ENCODE measurements at regions not wholly inside any gene's neighbourhood (a gene's known extent, or its start where the extent isn't known, plus 50 kb on each side); places are given as distances from the start of the nearest gene placed in this dataset.
A peak's percentile ranks its signal among the peaks of the same experiment; 100 is the strongest.

- Histone ChIP-seq H4K20me1 (ENCODE audit: insufficient read depth) (no peaks in the 10 kb centered on the region), H3K9me3 (ENCODE audit: control insufficient read depth in 1 of 2, insufficient read depth in 1 of 2, low read depth in 1 of 2, low read length in 2 of 2) (no peaks in the 10 kb centered on the region), H3K27me3 (ENCODE audit: insufficient read depth, low read length) (no peaks in the 10 kb centered on the region), H3K9me2 (ENCODE audit: insufficient read depth) (no peaks in the 10 kb centered on the region), H3K36me3 (ENCODE audit: control insufficient read depth in 1 of 2, insufficient read depth in 2 of 2, low read length in 2 of 2) (no peaks in the 10 kb centered on the region), H3K79me2 (ENCODE audit: insufficient read depth, low read length) (no peaks in the 10 kb centered on the region), H3K9ac (ENCODE audit: low read length) (no peak overlapping the region), H3K27ac (ENCODE audit: low read depth, low read length) (no peak overlapping the region), H3K4me1 (ENCODE audit: control insufficient read depth in 1 of 2, insufficient read depth in 2 of 2, low read length in 2 of 2) (peaks cover 4 to 25% of the 10 kb centered on the region in 2 experiments; a peak in 3 of 4 replicates), H3K4me2 (ENCODE audit: low read length) (peak overlapping the region; percentile 22), H2AFZ (ENCODE audit: low read depth, low read length, poor library complexity, severe bottlenecking) (no peak overlapping the region), H3K4me3 (replicated peaks in 1 of 2; ENCODE audit: low read depth in 1 of 2, low read length in 2 of 2) (no peak overlapping the region)
- BruUV-seq (replicated peaks), result no TSS peak
- no peak for ATAC-seq
- intact Hi-C loops (cut with micrococcal nuclease), result no loop called here
- TF ChIP-seq EZH2 (IDR thresholded peaks at IDR 0.05), result no peak
- TF ChIP-seq ZBTB33 (IDR thresholded peaks at IDR 0.05; ENCODE audit: extremely low read depth, insufficient replicate concordance, low read length), result no peak
- TF ChIP-seq EZH2phosphoT487 (IDR thresholded peaks at IDR 0.05; ENCODE audit: borderline replicate concordance), result no peak
- no peak for TF ChIP-seq CEBPB (IDR thresholded peaks at IDR 0.05; ENCODE audit: low read depth)
- no peak for TF ChIP-seq POLR2AphosphoS5 (IDR thresholded peaks at IDR 0.05; ENCODE audit: low read depth, low read length)
- TF ChIP-seq ZNF274 (IDR thresholded peaks at IDR 0.05; ENCODE audit: low read depth, low read length), result no peak
- no peak for TF ChIP-seq ZFX (IDR thresholded peaks at IDR 0.05)
- TF ChIP-seq RAD21 (IDR thresholded peaks at IDR 0.05; ENCODE audit: low read depth), result no peak
- TF ChIP-seq JUND (IDR thresholded peaks at IDR 0.05), result no peak
- TF ChIP-seq TCF7L2 (IDR thresholded peaks at IDR 0.05; ENCODE audit: borderline replicate concordance, extremely low read depth, insufficient read depth, insufficient read length), result no peak
- TF ChIP-seq CBX3 (IDR thresholded peaks at IDR 0.05; ENCODE audit: low read depth), result no peak
- no peak for TF ChIP-seq ELF1 (IDR thresholded peaks at IDR 0.05; ENCODE audit: borderline replicate concordance, low read depth)
- TF ChIP-seq ATF3 (IDR thresholded peaks at IDR 0.05), result no peak
- no peak for TF ChIP-seq YY1 (IDR thresholded peaks at IDR 0.05; ENCODE audit: extremely low read depth, insufficient replicate concordance, low read depth, low read length)
- TF ChIP-seq FOSL1 (IDR thresholded peaks at IDR 0.05; ENCODE audit: low read depth), result no peak
- no peak for TF ChIP-seq MAX (IDR thresholded peaks at IDR 0.05)
- RAD21 ChIA-PET (ENCODE audit: low non-redundant PET in 1 of 2, low total read pairs in 2 of 2, uncharacterized antibody in 2 of 2, unreplicated experiment in 2 of 2), result no interaction called here
- POLR2A ChIA-PET, result no interaction called here
- DNase-seq (ENCODE audit: low read depth, low spot score), result no peak
- CTCF ChIA-PET, result no interaction called here
These were observed 112.4 kb downstream of the KBTBD2 start for GRCh38 chr7:32779167-32779566.
